GM23338 (cell line): ENCODE measurements at regions not wholly inside any gene's neighbourhood (a gene's known extent, or its start where the extent isn't known, plus 50 kb on each side); places are given as distances from the start of the nearest gene placed in this dataset.

Experiments used
- ATAC-seq: fragments of 200-7000 bp; cut with Tn5 transposase; 3 replicates; pipeline ENCODE4 v1.9.1; 2020
- DNase-seq: peaks from one replicate; pipeline ENCODE4 v3.0.0-alpha.2; 2015; ENCODE audit warnings: low spot score
- H2AFZ ChIP-seq: fragments of 200-600 bp; sonication (generic); 2 replicates; pipeline ENCODE4 v1.8.0; 2016; ENCODE audit warnings: antibody characterized with exemption, mild to moderate bottlenecking, moderate library complexity
- H3F3A ChIP-seq: fragments of 200-600 bp; sonication (generic); replicated peaks from 2 replicates; pipeline ENCODE4 v1.8.0; 2017; ENCODE audit warnings: antibody characterized with exemption, mixed run types, low read depth
- H3K27ac ChIP-seq: fragments of 200-600 bp; sonication (generic); 2 replicates; pipeline ENCODE4 v1.6.1; 2016; ENCODE audit warnings: low read depth
- H3K27me3 ChIP-seq: fragments of 200-600 bp; sonication (generic); 2 replicates; pipeline ENCODE4 v1.8.0; 2016; ENCODE audit warnings: mild to moderate bottlenecking, mixed run types, moderate library complexity; ENCODE audit not compliant: insufficient read depth
- H3K36me3 ChIP-seq: fragments of 200-600 bp; sonication (generic); 2 replicates; pipeline ENCODE4 v1.8.0; 2016; ENCODE audit warnings: mild to moderate bottlenecking; ENCODE audit not compliant: insufficient read depth
- H3K4me1 ChIP-seq: fragments of 200-600 bp; sonication (generic); 2 replicates; pipeline ENCODE4 v1.8.0; 2016; ENCODE audit warnings: mild to moderate bottlenecking, moderate library complexity; ENCODE audit not compliant: insufficient read depth
- H3K4me2 ChIP-seq: fragments of 200-600 bp; sonication (generic); 2 replicates; pipeline ENCODE4 v1.7.1; 2017; ENCODE audit warnings: mixed run types
- H3K4me3 ChIP-seq: fragments of 200-600 bp; sonication (generic); 2 replicates; pipeline ENCODE4 v1.6.1; 2016; ENCODE audit warnings: mixed run types
- H3K79me2 ChIP-seq: fragments of 200-600 bp; sonication (generic); replicated peaks from 2 replicates; pipeline ENCODE4 v1.8.0; 2017; ENCODE audit warnings: mild to moderate bottlenecking; ENCODE audit not compliant: insufficient read depth
- H3K9me2 ChIP-seq: fragments of 200-600 bp; sonication (generic); 2 replicates; pipeline ENCODE4 v1.8.0; 2017; ENCODE audit not compliant: insufficient read depth
- H4K20me1 ChIP-seq: fragments of 200-600 bp; sonication (generic); replicated peaks from 2 replicates; pipeline ENCODE4 v1.8.0; 2017; ENCODE audit warnings: mild to moderate bottlenecking; ENCODE audit not compliant: insufficient read depth
- H3K27ac Mint-ChIP-seq: 2 replicates; pipeline ENCODE4 v1.8.0; 2020; ENCODE audit warnings: inconsistent platforms, mild to moderate bottlenecking, moderate library complexity, mixed read lengths
- H3K27me3 Mint-ChIP-seq: 3 replicates; pipeline ENCODE4 v1.8.0; 2022; ENCODE audit warnings: low read depth, mild to moderate bottlenecking, moderate library complexity, mixed read lengths, inconsistent platforms; ENCODE audit not compliant: insufficient read depth, poor library complexity
- H3K36me3 Mint-ChIP-seq: 3 replicates; pipeline ENCODE4 v1.8.0; 2021; ENCODE audit warnings: low read depth, mild to moderate bottlenecking, inconsistent platforms, moderate library complexity, mixed read lengths
- H3K4me1 Mint-ChIP-seq: 3 replicates; pipeline ENCODE4 v1.8.0; 2020; ENCODE audit warnings: mild to moderate bottlenecking, inconsistent platforms, mixed read lengths
- H3K4me3 Mint-ChIP-seq: 3 replicates; pipeline ENCODE4 v1.8.0; 2021; ENCODE audit warnings: moderate library complexity, mild to moderate bottlenecking, inconsistent platforms, mixed read lengths
- H3K9me3 Mint-ChIP-seq: 3 replicates; pipeline ENCODE4 v1.8.0; 2020; ENCODE audit warnings: moderate library complexity, mild to moderate bottlenecking, inconsistent platforms, mixed read lengths
- CREB1 ChIP-seq: fragments of 250-450 bp; sonication (Bioruptor Pico); IDR thresholded peaks from 2 replicates; pipeline ENCODE4 v1.5.0; 2020; ENCODE audit warnings: low read depth, mild to moderate bottlenecking, moderate library complexity
- EZH2 ChIP-seq: fragments of 200-600 bp; sonication (generic); IDR thresholded peaks from one replicate; pipeline ENCODE4 v1.8.0; 2017; ENCODE audit warnings: antibody characterized with exemption, mild to moderate bottlenecking, low read depth; ENCODE audit not compliant: unreplicated experiment
- JUNB ChIP-seq: IDR thresholded peaks from one replicate; pipeline ENCODE4 v1.6.1; 2016; ENCODE audit warnings: antibody characterized with exemption; ENCODE audit not compliant: unreplicated experiment
- NANOG ChIP-seq: IDR thresholded peaks from 2 replicates; pipeline ENCODE4 v1.6.1; 2016; ENCODE audit warnings: antibody characterized with exemption, borderline replicate concordance
- POLR2AphosphoS5 ChIP-seq: IDR thresholded peaks from 2 replicates; pipeline ENCODE4 v1.6.1; 2016; ENCODE audit warnings: antibody characterized with exemption, low read depth
- STAT1 ChIP-seq: IDR thresholded peaks from one replicate; pipeline ENCODE4 v1.6.1; 2016; ENCODE audit warnings: antibody characterized with exemption; ENCODE audit not compliant: unreplicated experiment
- TF ChIP-seq, protein P1 (sequence below): IDR thresholded peaks from one replicate; pipeline ENCODE4 v1.6.1; 2018; ENCODE audit warnings: antibody characterized with exemption; ENCODE audit not compliant: unreplicated experiment

DNA sequence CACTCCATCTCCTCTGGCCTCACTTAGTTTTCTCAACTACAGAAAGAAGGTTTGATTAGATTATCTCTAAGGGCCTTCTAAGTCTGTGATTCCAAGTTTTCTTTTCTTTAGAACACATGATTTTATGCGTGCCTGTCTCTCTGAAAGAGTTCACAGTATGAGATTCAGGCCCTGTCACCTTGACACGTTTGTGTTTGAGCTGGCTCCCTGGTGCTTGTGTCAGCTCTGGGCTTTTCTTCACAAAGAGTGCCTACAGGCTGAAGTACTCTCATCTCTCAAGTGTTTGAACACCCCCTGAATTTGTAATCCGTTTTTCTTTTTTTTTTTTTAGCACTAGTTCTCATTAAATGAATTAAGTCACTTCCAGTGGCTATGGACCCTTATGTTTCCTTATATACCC lies 306.9 kb upstream of the C9orf72 start:
- H3K27ac Mint-ChIP-seq, result no peak overlapping the region
- Histone ChIP-seq H3K36me3 (no peaks in the 10 kb centered on the region), H3K79me2 (no peaks in the 10 kb centered on the region), H3F3A (no peaks in the 10 kb centered on the region), H3K4me3 (no peak overlapping the region), H4K20me1 (no peaks in the 10 kb centered on the region), H3K9me2 (peaks cover 18% of the 10 kb centered on the region; the same call in 1 of the 2 replicates), H3K27ac (no peak overlapping the region), H3K27me3 (no peaks in the 10 kb centered on the region), H3K4me2 (no peak overlapping the region), H2AFZ (no peak overlapping the region), H3K4me1 (no peaks in the 10 kb centered on the region)
- H3K4me3 Mint-ChIP-seq, result no peak overlapping the region
- H3K27me3 Mint-ChIP-seq, result no peaks in the 10 kb centered on the region
- DNase-seq, result no peak
- no peak for ATAC-seq
- H3K9me3 Mint-ChIP-seq, result peaks cover 8% of the 10 kb centered on the region; the same call in 2 of the 3 replicates
- peaks cover 8% of the 10 kb centered on the region; the same call in 1 of the 3 replicates for H3K36me3 Mint-ChIP-seq
- no peak for TF ChIP-seq JUNB
- TF ChIP-seq, protein P1, sequence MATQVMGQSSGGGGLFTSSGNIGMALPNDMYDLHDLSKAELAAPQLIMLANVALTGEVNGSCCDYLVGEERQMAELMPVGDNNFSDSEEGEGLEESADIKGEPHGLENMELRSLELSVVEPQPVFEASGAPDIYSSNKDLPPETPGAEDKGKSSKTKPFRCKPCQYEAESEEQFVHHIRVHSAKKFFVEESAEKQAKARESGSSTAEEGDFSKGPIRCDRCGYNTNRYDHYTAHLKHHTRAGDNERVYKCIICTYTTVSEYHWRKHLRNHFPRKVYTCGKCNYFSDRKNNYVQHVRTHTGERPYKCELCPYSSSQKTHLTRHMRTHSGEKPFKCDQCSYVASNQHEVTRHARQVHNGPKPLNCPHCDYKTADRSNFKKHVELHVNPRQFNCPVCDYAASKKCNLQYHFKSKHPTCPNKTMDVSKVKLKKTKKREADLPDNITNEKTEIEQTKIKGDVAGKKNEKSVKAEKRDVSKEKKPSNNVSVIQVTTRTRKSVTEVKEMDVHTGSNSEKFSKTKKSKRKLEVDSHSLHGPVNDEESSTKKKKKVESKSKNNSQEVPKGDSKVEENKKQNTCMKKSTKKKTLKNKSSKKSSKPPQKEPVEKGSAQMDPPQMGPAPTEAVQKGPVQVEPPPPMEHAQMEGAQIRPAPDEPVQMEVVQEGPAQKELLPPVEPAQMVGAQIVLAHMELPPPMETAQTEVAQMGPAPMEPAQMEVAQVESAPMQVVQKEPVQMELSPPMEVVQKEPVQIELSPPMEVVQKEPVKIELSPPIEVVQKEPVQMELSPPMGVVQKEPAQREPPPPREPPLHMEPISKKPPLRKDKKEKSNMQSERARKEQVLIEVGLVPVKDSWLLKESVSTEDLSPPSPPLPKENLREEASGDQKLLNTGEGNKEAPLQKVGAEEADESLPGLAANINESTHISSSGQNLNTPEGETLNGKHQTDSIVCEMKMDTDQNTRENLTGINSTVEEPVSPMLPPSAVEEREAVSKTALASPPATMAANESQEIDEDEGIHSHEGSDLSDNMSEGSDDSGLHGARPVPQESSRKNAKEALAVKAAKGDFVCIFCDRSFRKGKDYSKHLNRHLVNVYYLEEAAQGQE, result no peak
- no peak for TF ChIP-seq POLR2AphosphoS5
- TF ChIP-seq CREB1 (CRISPR knock-in tag), result no peak
- TF ChIP-seq STAT1, result no peak
- no peak for TF ChIP-seq EZH2
- TF ChIP-seq NANOG, result no peak
- peaks cover 6% of the 10 kb centered on the region; the same call in 2 of the 3 replicates for H3K4me1 Mint-ChIP-seq

DNA sequence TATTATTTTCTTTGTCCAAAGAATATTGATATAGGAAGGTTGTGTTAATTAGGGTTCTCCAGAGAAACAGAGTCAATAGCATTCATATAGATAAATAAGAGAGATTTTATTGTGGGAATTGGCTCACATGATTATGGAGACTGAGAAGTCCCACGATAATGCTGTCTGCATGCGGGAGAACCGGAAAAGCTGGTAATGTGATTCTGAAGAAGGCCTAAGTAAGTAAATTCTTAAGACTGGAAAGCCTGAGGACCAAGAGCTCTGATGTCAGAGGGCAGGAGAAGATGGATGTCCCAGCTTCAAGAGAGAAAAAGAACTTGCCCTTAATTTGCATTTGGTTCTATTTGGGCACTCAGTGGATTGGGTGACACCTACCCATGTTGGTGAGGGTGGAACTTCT lies 307.4 kb upstream of the C9orf72 start:
- H3K27me3 Mint-ChIP-seq, result no peaks in the 10 kb centered on the region
- Histone ChIP-seq H4K20me1 (no peaks in the 10 kb centered on the region), H3K36me3 (no peaks in the 10 kb centered on the region), H3K79me2 (no peaks in the 10 kb centered on the region), H3K27ac (no peak overlapping the region), H3F3A (no peaks in the 10 kb centered on the region), H3K4me1 (no peaks in the 10 kb centered on the region), H3K4me2 (no peak overlapping the region), H3K9me2 (peaks cover 18% of the 10 kb centered on the region; the same call in 1 of the 2 replicates), H3K27me3 (no peaks in the 10 kb centered on the region), H2AFZ (no peak overlapping the region), H3K4me3 (no peak overlapping the region)
- DNase-seq (no peak), ATAC-seq (no peak)
- H3K4me1 Mint-ChIP-seq, result peaks cover 6% of the 10 kb centered on the region; the same call in 2 of the 3 replicates
- H3K27ac Mint-ChIP-seq, result no peak overlapping the region
- H3K4me3 Mint-ChIP-seq, result no peak overlapping the region
- peaks cover 8% of the 10 kb centered on the region; the same call in 2 of the 3 replicates for H3K36me3 Mint-ChIP-seq
- TF ChIP-seq CREB1 (CRISPR knock-in tag) (no peak), NANOG (no peak), STAT1 (no peak)
- TF ChIP-seq, protein P1, result no peak
- H3K9me3 Mint-ChIP-seq, result peaks cover 9% of the 10 kb centered on the region; the same call in 2 of the 3 replicates
